ENCODE measurements at regions not wholly inside any gene's neighbourhood (a gene's known extent, or its start where the extent isn't known, plus 50 kb on each side); places are given as distances from the start of the nearest gene placed in this dataset.

DNA sequence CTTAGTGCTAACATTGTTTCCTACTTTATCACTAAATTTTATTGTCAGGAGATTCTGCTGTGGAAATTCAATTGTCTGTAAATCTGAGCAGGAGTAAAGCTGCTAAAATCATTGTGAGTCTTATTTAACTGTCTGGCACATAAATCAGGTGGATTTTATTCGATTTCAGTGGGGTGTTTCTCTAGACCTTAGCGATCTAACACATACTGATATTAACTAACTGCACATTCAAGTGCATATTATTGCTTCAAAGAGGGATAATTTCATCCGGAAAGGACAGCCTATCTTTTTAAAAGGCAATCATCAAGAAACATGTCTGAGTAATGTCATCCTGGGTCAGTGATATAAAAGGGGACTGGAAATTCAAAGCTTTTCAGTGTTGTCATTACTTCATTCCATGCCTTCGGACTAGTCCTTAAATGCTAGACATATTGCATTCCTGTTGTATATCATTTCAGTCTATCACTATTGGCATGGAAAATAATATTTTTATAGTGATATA, 388.7 kb downstream of the PCDH10 start:
- TF ChIP-seq BHLHE40 (IDR thresholded peaks at IDR 0.05; ENCODE audit: borderline replicate concordance) (no peak), HDGF (IDR thresholded peaks at IDR 0.05; ENCODE audit: borderline replicate concordance) (no peak), FOXM1 (IDR thresholded peaks at IDR 0.05; ENCODE audit: borderline replicate concordance) (no peak), TARDBP (IDR thresholded peaks at IDR 0.05) (no peak), SUZ12 (IDR thresholded peaks at IDR 0.05) (no peak), ELF4 (IDR thresholded peaks at IDR 0.05) (no peak), NFRKB (IDR thresholded peaks at IDR 0.05) (no peak), LEF1 (IDR thresholded peaks at IDR 0.05; ENCODE audit: borderline replicate concordance) (no peak), ARNT (IDR thresholded peaks at IDR 0.05) (no peak), FOXA1 (IDR thresholded peaks at IDR 0.05) (no peak), ZNF384 (IDR thresholded peaks at IDR 0.05) (no peak), CTBP1 (IDR thresholded peaks at IDR 0.05; ENCODE audit: borderline replicate concordance) (no peak)
- TF ChIP-seq, protein P1, sequence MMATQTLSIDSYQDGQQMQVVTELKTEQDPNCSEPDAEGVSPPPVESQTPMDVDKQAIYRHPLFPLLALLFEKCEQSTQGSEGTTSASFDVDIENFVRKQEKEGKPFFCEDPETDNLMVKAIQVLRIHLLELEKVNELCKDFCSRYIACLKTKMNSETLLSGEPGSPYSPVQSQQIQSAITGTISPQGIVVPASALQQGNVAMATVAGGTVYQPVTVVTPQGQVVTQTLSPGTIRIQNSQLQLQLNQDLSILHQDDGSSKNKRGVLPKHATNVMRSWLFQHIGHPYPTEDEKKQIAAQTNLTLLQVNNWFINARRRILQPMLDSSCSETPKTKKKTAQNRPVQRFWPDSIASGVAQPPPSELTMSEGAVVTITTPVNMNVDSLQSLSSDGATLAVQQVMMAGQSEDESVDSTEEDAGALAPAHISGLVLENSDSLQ (IDR thresholded peaks at IDR 0.05) = 0 out of 2 replicates have a peak, but pooled peaks have one; percentile 36

Measured in HEK293T (cell line).